ENCODE measurements at regions not wholly inside any gene's neighbourhood (a gene's known extent, or its start where the extent isn't known, plus 50 kb on each side); places are given as distances from the start of the nearest gene placed in this dataset.
"Not testable (repeated sequence)": the region's sequence is repeated elsewhere in the genome, so short reads cannot be mapped to it uniquely, and the experiment has no call there.

- no peak overlapping the region for H3K27ac ChIP-seq (ENCODE audit: low read length)
- no CpG with 5 or more reads among the region's 6 CpGs for WGBS (ENCODE audit: insufficient coverage)
- no peaks in the 10 kb centered on the region for H3K27me3 ChIP-seq (ENCODE audit: control insufficient read depth, insufficient read depth, low read length)
- no peak for DNase-seq
- H3K9me3 ChIP-seq (replicated peaks; ENCODE audit: control insufficient read depth, low read depth, low read length) = no peaks in the 10 kb centered on the region
- H3K36me3 ChIP-seq (ENCODE audit: control insufficient read depth, insufficient read depth, low read length) = no peaks in the 10 kb centered on the region
- H3K4me1 ChIP-seq (ENCODE audit: control insufficient read depth, insufficient read depth, low read length) = no peaks in the 10 kb centered on the region
- H3K4me3 ChIP-seq (ENCODE audit: low read length) = no peak overlapping the region
Measured at GRCh38 chr10:4395731-4396130, 430.3 kb upstream of the AKR1E2 start.

- not testable (repeated sequence) for H3K4me3 ChIP-seq (ENCODE audit: low read length); H3K9me3 ChIP-seq (replicated peaks; ENCODE audit: control insufficient read depth, low read depth, low read length); H3K36me3 ChIP-seq (ENCODE audit: control insufficient read depth, insufficient read depth, low read length); H3K27ac ChIP-seq (ENCODE audit: low read length); DNase-seq; H3K4me1 ChIP-seq (ENCODE audit: control insufficient read depth, insufficient read depth, low read length); H3K27me3 ChIP-seq (ENCODE audit: control insufficient read depth, insufficient read depth, low read length)
- no CpG with 5 or more reads among the region's 3 CpGs for WGBS (ENCODE audit: insufficient coverage)
Measured at GRCh38 chr10:4394455-4394854, 431.6 kb upstream of the AKR1E2 start.

- no peak overlapping the region for H3K4me3 ChIP-seq (ENCODE audit: low read length)
- H3K27ac ChIP-seq (ENCODE audit: low read length) = no peak overlapping the region
- no peaks in the 10 kb centered on the region for H3K4me1 ChIP-seq (ENCODE audit: control insufficient read depth, insufficient read depth, low read length)
- 65% methylated on average over 2 of the region's 3 CpGs for WGBS (ENCODE audit: insufficient coverage)
- H3K36me3 ChIP-seq (ENCODE audit: control insufficient read depth, insufficient read depth, low read length) = no peaks in the 10 kb centered on the region
- no peak for DNase-seq
- no peaks in the 10 kb centered on the region for H3K27me3 ChIP-seq (ENCODE audit: control insufficient read depth, insufficient read depth, low read length)
- no peaks in the 10 kb centered on the region for H3K9me3 ChIP-seq (replicated peaks; ENCODE audit: control insufficient read depth, low read depth, low read length)
Measured at GRCh38 chr10:4391683-4392082, 434.3 kb upstream of the AKR1E2 start.

GRCh38 chr10:4390219-4390618, 435.8 kb upstream of the AKR1E2 start:
- H3K4me1 ChIP-seq (ENCODE audit: control insufficient read depth, insufficient read depth, low read length) = no peaks in the 10 kb centered on the region
- no peaks in the 10 kb centered on the region for H3K36me3 ChIP-seq (ENCODE audit: control insufficient read depth, insufficient read depth, low read length)
- no peak overlapping the region for H3K4me3 ChIP-seq (ENCODE audit: low read length)
- no peaks in the 10 kb centered on the region for H3K27me3 ChIP-seq (ENCODE audit: control insufficient read depth, insufficient read depth, low read length)
- no peaks in the 10 kb centered on the region for H3K9me3 ChIP-seq (replicated peaks; ENCODE audit: control insufficient read depth, low read depth, low read length)
- WGBS (ENCODE audit: insufficient coverage) = no CpG with 5 or more reads among the region's 2 CpGs
- no peak overlapping the region for H3K27ac ChIP-seq (ENCODE audit: low read length)
- no peak for DNase-seq

GRCh38 chr10:4385231-4385870, 440.7 kb upstream of the AKR1E2 start:
- WGBS (ENCODE audit: insufficient coverage) = 71% methylated on average over 2 of the region's 7 CpGs
- Histone ChIP-seq H3K4me1 (ENCODE audit: control insufficient read depth, insufficient read depth, low read length) (peaks cover 4% of the 10 kb centered on the region), H3K27me3 (ENCODE audit: control insufficient read depth, insufficient read depth, low read length) (no peaks in the 10 kb centered on the region), H3K36me3 (ENCODE audit: control insufficient read depth, insufficient read depth, low read length) (no peaks in the 10 kb centered on the region), H3K9me3 (replicated peaks; ENCODE audit: control insufficient read depth, low read depth, low read length) (no peaks in the 10 kb centered on the region), H3K4me3 (ENCODE audit: low read length) (no peak overlapping the region), H3K27ac (ENCODE audit: low read length) (no peak overlapping the region)
- no peak for DNase-seq

GRCh38 chr10:4384245-4384644, 441.8 kb upstream of the AKR1E2 start:
- Histone ChIP-seq H3K36me3 (ENCODE audit: control insufficient read depth, insufficient read depth, low read length) (no peaks in the 10 kb centered on the region), H3K9me3 (replicated peaks; ENCODE audit: control insufficient read depth, low read depth, low read length) (no peaks in the 10 kb centered on the region), H3K27me3 (ENCODE audit: control insufficient read depth, insufficient read depth, low read length) (no peaks in the 10 kb centered on the region), H3K4me3 (ENCODE audit: low read length) (no peak overlapping the region), H3K4me1 (ENCODE audit: control insufficient read depth, insufficient read depth, low read length) (peaks cover 4% of the 10 kb centered on the region), H3K27ac (ENCODE audit: low read length) (peak overlapping the region; percentile 40)
- peak; percentile 59 for DNase-seq
- 25% methylated on average over 1 of the region's 4 CpGs for WGBS (ENCODE audit: insufficient coverage)

- peaks cover 4% of the 10 kb centered on the region for H3K4me1 ChIP-seq (ENCODE audit: control insufficient read depth, insufficient read depth, low read length)
- H3K9me3 ChIP-seq (replicated peaks; ENCODE audit: control insufficient read depth, low read depth, low read length) = no peaks in the 10 kb centered on the region
- peak; percentile 48 for DNase-seq
- peak overlapping the region; percentile 40 for H3K27ac ChIP-seq (ENCODE audit: low read length)
- no CpG with 5 or more reads among the region's 4 CpGs for WGBS (ENCODE audit: insufficient coverage)
- H3K4me3 ChIP-seq (ENCODE audit: low read length) = no peak overlapping the region
- no peaks in the 10 kb centered on the region for H3K36me3 ChIP-seq (ENCODE audit: control insufficient read depth, insufficient read depth, low read length)
- no peaks in the 10 kb centered on the region for H3K27me3 ChIP-seq (ENCODE audit: control insufficient read depth, insufficient read depth, low read length)
Measured at GRCh38 chr10:4383651-4384098, 442.3 kb upstream of the AKR1E2 start.

GRCh38 chr10:4382811-4383210, 443.2 kb upstream of the AKR1E2 start:
- H3K27ac ChIP-seq (ENCODE audit: low read length) = no peak overlapping the region
- WGBS (ENCODE audit: insufficient coverage) = no CpG with 5 or more reads among the region's 1 CpG
- peaks cover 4% of the 10 kb centered on the region for H3K4me1 ChIP-seq (ENCODE audit: control insufficient read depth, insufficient read depth, low read length)
- DNase-seq = no peak
- H3K9me3 ChIP-seq (replicated peaks; ENCODE audit: control insufficient read depth, low read depth, low read length) = no peaks in the 10 kb centered on the region
- no peaks in the 10 kb centered on the region for H3K36me3 ChIP-seq (ENCODE audit: control insufficient read depth, insufficient read depth, low read length)
- no peak overlapping the region for H3K4me3 ChIP-seq (ENCODE audit: low read length)
- H3K27me3 ChIP-seq (ENCODE audit: control insufficient read depth, insufficient read depth, low read length) = no peaks in the 10 kb centered on the region

GRCh38 chr10:4373612-4374011, 452.4 kb upstream of the AKR1E2 start:
- peak overlapping the region; percentile 78 for H3K27ac ChIP-seq (ENCODE audit: low read length)
- whole genome bisulfite sequencing (ENCODE audit: insufficient coverage) = no CpG with 5 or more reads among the region's 2 CpGs

GRCh38 chr10:4373098-4373497, 452.9 kb upstream of the AKR1E2 start:
- Histone ChIP-seq H3K27ac (ENCODE audit: low read length) (peak overlapping the region; percentile 78), H3K4me1 (ENCODE audit: control insufficient read depth, insufficient read depth, low read length) (no peaks in the 10 kb centered on the region)
- no CpG with 5 or more reads among the region's 4 CpGs for whole genome bisulfite sequencing (ENCODE audit: insufficient coverage)

More at GRCh38 chr10:4373612-4374011, 452.4 kb upstream of the AKR1E2 start:
- Histone ChIP-seq H3K36me3 (ENCODE audit: control insufficient read depth, insufficient read depth, low read length) (no peaks in the 10 kb centered on the region), H3K4me1 (ENCODE audit: control insufficient read depth, insufficient read depth, low read length) (no peaks in the 10 kb centered on the region), H3K27me3 (ENCODE audit: control insufficient read depth, insufficient read depth, low read length) (no peaks in the 10 kb centered on the region), H3K4me3 (ENCODE audit: low read length) (no peak overlapping the region), H3K9me3 (replicated peaks; ENCODE audit: control insufficient read depth, low read depth, low read length) (no peaks in the 10 kb centered on the region)
- no peak for DNase-seq

GRCh38 chr10:4372601-4373000, 453.4 kb upstream of the AKR1E2 start:
- Histone ChIP-seq H3K4me3 (ENCODE audit: low read length) (no peak overlapping the region), H3K36me3 (ENCODE audit: control insufficient read depth, insufficient read depth, low read length) (no peaks in the 10 kb centered on the region), H3K27me3 (ENCODE audit: control insufficient read depth, insufficient read depth, low read length) (no peaks in the 10 kb centered on the region), H3K27ac (ENCODE audit: low read length) (peak overlapping the region; percentile 78), H3K4me1 (ENCODE audit: control insufficient read depth, insufficient read depth, low read length) (no peaks in the 10 kb centered on the region), H3K9me3 (replicated peaks; ENCODE audit: control insufficient read depth, low read depth, low read length) (no peaks in the 10 kb centered on the region)
- no CpG with 5 or more reads among the region's 6 CpGs for WGBS (ENCODE audit: insufficient coverage)
- DNase-seq = peak; percentile 98

More at GRCh38 chr10:4373098-4373497, 452.9 kb upstream of the AKR1E2 start:
- H3K36me3 ChIP-seq (ENCODE audit: control insufficient read depth, insufficient read depth, low read length) = no peaks in the 10 kb centered on the region
- DNase-seq = no peak
- no peaks in the 10 kb centered on the region for H3K9me3 ChIP-seq (replicated peaks; ENCODE audit: control insufficient read depth, low read depth, low read length)
- no peaks in the 10 kb centered on the region for H3K27me3 ChIP-seq (ENCODE audit: control insufficient read depth, insufficient read depth, low read length)
- H3K4me3 ChIP-seq (ENCODE audit: low read length) = no peak overlapping the region
